A549 (cell line): ENCODE measurements at regions not wholly inside any gene's neighbourhood (a gene's known extent, or its start where the extent isn't known, plus 50 kb on each side); places are given as distances from the start of the nearest gene placed in this dataset.

Experiments
- ATAC-seq, 2 experiments: fragments of 200-7000 bp in 1 of 2; fragments of >200 bp in 1 of 2; cut with Nextera tagmentation in 1 of 2; cut with Tn5 transposase in 1 of 2; 3 replicates each; pipeline versions ENCODE4 v1.8.0 to v1.9.1; 2018 to 2020; ENCODE audit warnings: mild to moderate bottlenecking in 1 of 2, moderate library complexity in 1 of 2
- CTCF ChIA-PET: fragments of 300-600 bp; sonication (Branson Sonifier 250); formaldehyde crosslinking; extraction: SDS; loops from one replicate; lab custom pipeline; 2021; ENCODE audit warnings: antibody characterized with exemption, inconsistent platforms; lab: Yijun Ruan, JAX
- POLR2A ChIA-PET: fragments of 350-600 bp; formaldehyde crosslinking; extraction: SDS; loops from one replicate; lab custom pipeline; 2021; ENCODE audit warnings: antibody characterized with exemption, inconsistent platforms; lab: Yijun Ruan, JAX
- DNase-seq, 2 experiments: peaks; one replicate each; pipeline versions ENCODE4 v3.0.0 to v3.0.0-alpha.2; 2011 to 2016; ENCODE audit warnings: low read depth in 1 of 2, low spot score in 1 of 2
- FAIRE-seq: peaks from 2 replicates; lab custom pipeline; 2011; peaks lifted over from hg19 to GRCh38; lab: Jason Lieb, UNC
- H3K27ac ChIP-seq, 2 experiments: fragments of >200 bp; sonication (Bioruptor Twin); formaldehyde crosslinking; 3 replicates each; pipeline ENCODE4 v1.5.1; 2016 to 2017
- H3K4me1 ChIP-seq: fragments of >200 bp; sonication (Bioruptor Twin); formaldehyde crosslinking; 3 replicates; pipeline ENCODE4 v1.6.1; 2016
- H3K4me2 ChIP-seq: fragments of >200 bp; sonication (Bioruptor Twin); formaldehyde crosslinking; 3 replicates; pipeline ENCODE4 v1.6.1; 2016
- H3K4me3 ChIP-seq: fragments of >200 bp; sonication (Bioruptor Twin); formaldehyde crosslinking; 3 replicates; pipeline ENCODE4 v1.5.1; 2016
- H3K9me3 ChIP-seq: fragments of >200 bp; sonication (Bioruptor Twin); formaldehyde crosslinking; 3 replicates; pipeline ENCODE4 v1.6.1; 2016
- CBX2 ChIP-seq: fragments of 200-600 bp; sonication (generic); IDR thresholded peaks from 2 replicates; pipeline ENCODE4 v1.6.1; 2016; ENCODE audit warnings: low read depth, mild to moderate bottlenecking, borderline replicate concordance
- CBX8 ChIP-seq: fragments of 200-600 bp; sonication (generic); IDR thresholded peaks from 2 replicates; pipeline ENCODE4 v1.6.1; 2016
- CEBPB ChIP-seq, 2 experiments: fragments of >200 bp in 1 of 2; sonication (Bioruptor Twin) in 1 of 2; formaldehyde crosslinking in 1 of 2; IDR thresholded peaks; 2 replicates each; pipeline ENCODE4 v1.6.1; 2012 to 2016
- CHD4 ChIP-seq: fragments of 200-600 bp; sonication (generic); IDR thresholded peaks from 2 replicates; pipeline ENCODE4 v1.6.1; 2016; ENCODE audit warnings: antibody characterized with exemption, mild to moderate bottlenecking, borderline replicate concordance
- EHMT2 ChIP-seq: fragments of 200-600 bp; sonication (generic); IDR thresholded peaks from 2 replicates; pipeline ENCODE4 v1.6.1; 2016; ENCODE audit warnings: antibody characterized with exemption, low read depth, mild to moderate bottlenecking, moderate library complexity
- FOSB ChIP-seq: fragments of 250-450 bp; sonication (Bioruptor Pico); IDR thresholded peaks from 2 replicates; pipeline ENCODE4 v1.5.0; 2020; ENCODE audit warnings: mild to moderate bottlenecking, moderate library complexity
- FOXS1 ChIP-seq: fragments of 250-450 bp; sonication (Bioruptor Pico); IDR thresholded peaks from 2 replicates; pipeline ENCODE4 v1.5.0; 2020; ENCODE audit warnings: mild to moderate bottlenecking, moderate library complexity
- HEYL ChIP-seq: fragments of 250-450 bp; sonication (Bioruptor Pico); IDR thresholded peaks from 2 replicates; pipeline ENCODE4 v1.8.0; 2021; ENCODE audit warnings: mild to moderate bottlenecking, moderate library complexity
- HOXA7 ChIP-seq: fragments of 250-450 bp; sonication (Bioruptor Pico); IDR thresholded peaks from 2 replicates; pipeline ENCODE4 v1.5.0; 2020; ENCODE audit warnings: mild to moderate bottlenecking, moderate library complexity
- HOXB13 ChIP-seq: fragments of 250-450 bp; sonication (Bioruptor Pico); IDR thresholded peaks from 2 replicates; pipeline ENCODE4 v1.5.0; 2020; ENCODE audit warnings: low read depth, mild to moderate bottlenecking, moderate library complexity
- HOXB5 ChIP-seq: fragments of 250-450 bp; sonication (Bioruptor Pico); IDR thresholded peaks from 2 replicates; pipeline ENCODE4 v1.5.0; 2020; ENCODE audit warnings: mild to moderate bottlenecking, moderate library complexity
- JUN ChIP-seq, 2 experiments: fragments of >200 bp; sonication (Bioruptor Twin); formaldehyde crosslinking; IDR thresholded peaks; 2 replicates in 1 of 2; 3 replicates in 1 of 2; pipeline ENCODE4 v1.6.1; 2016 to 2017
- JUNB ChIP-seq: fragments of >200 bp; sonication (Bioruptor Twin); formaldehyde crosslinking; IDR thresholded peaks from 2 replicates; pipeline ENCODE4 v1.6.1; 2016
- KDM1A ChIP-seq: fragments of 200-600 bp; sonication (generic); IDR thresholded peaks from 2 replicates; pipeline ENCODE4 v1.6.1; 2016; ENCODE audit warnings: low read depth, mild to moderate bottlenecking
- KDM5A ChIP-seq: fragments of 200-600 bp; sonication (generic); IDR thresholded peaks from 2 replicates; pipeline ENCODE4 v1.6.1; 2016; ENCODE audit warnings: antibody characterized with exemption, mild to moderate bottlenecking
- MAFK ChIP-seq: fragments of 450-650 bp; IDR thresholded peaks from 2 replicates; pipeline ENCODE4 v1.6.1; 2014; ENCODE audit not compliant: partially characterized antibody
- MYC ChIP-seq: IDR thresholded peaks from 2 replicates; pipeline ENCODE4 v1.6.1; 2012; ENCODE audit warnings: mild to moderate bottlenecking, inconsistent platforms, low read length, improper control_type of control experiment, borderline replicate concordance
- PHF8 ChIP-seq: fragments of 200-600 bp; sonication (generic); IDR thresholded peaks from 2 replicates; pipeline ENCODE4 v1.6.1; 2016; ENCODE audit warnings: low read depth, mild to moderate bottlenecking, antibody characterized with exemption, moderate library complexity, borderline replicate concordance
- POLR2A ChIP-seq: IDR thresholded peaks from 2 replicates; pipeline ENCODE4 v1.6.1; 2012; ENCODE audit warnings: mild to moderate bottlenecking, low read length
- POLR2AphosphoS2 ChIP-seq: conservative IDR thresholded peaks from 2 replicates; pipeline ENCODE4 v1.6.1; 2012; ENCODE audit warnings: low read length, improper control_type of control experiment, inconsistent platforms
- RFX5 ChIP-seq: fragments of 450-650 bp; IDR thresholded peaks from 2 replicates; pipeline ENCODE4 v1.7.1; 2014; ENCODE audit warnings: antibody characterized with exemption, mild to moderate bottlenecking, moderate library complexity
- ZNF302 ChIP-seq: fragments of 250-450 bp; sonication (Bioruptor Pico); IDR thresholded peaks from 2 replicates; pipeline ENCODE4 v1.9.0; 2021; ENCODE audit warnings: inconsistent platforms, mild to moderate bottlenecking, moderate library complexity
- WGBS: methylation state at CpG from one replicate; pipeline ENCODE4 v1.1.6; 2017; ENCODE audit errors: missing lambda C conversion rate; 5-methylcytosine and 5-hydroxymethylcytosine counted together
- TF ChIP-seq, protein P1 (sequence below): fragments of >200 bp; sonication (Bioruptor Twin); formaldehyde crosslinking; IDR thresholded peaks from 3 replicates; pipeline ENCODE4 v1.6.1; 2016
- TF ChIP-seq, protein P2 (sequence below): fragments of 250-450 bp; sonication (Bioruptor Pico); IDR thresholded peaks from 2 replicates; pipeline ENCODE4 v1.5.0; 2021; ENCODE audit warnings: mild to moderate bottlenecking, moderate library complexity, borderline replicate concordance
- TF ChIP-seq, protein P3 (sequence below): IDR thresholded peaks from 2 replicates; pipeline ENCODE4 v1.6.1; 2012
- TF ChIP-seq, protein P4 (sequence below): fragments of >200 bp; sonication (Bioruptor Twin); formaldehyde crosslinking; IDR thresholded peaks from 2 replicates; pipeline ENCODE4 v1.6.1; 2016
- TF ChIP-seq, protein P5 (sequence below): fragments of 450-650 bp; IDR thresholded peaks from 2 replicates; pipeline ENCODE4 v1.6.1; 2014; ENCODE audit warnings: antibody characterized with exemption
- TF ChIP-seq, protein P6 (sequence below): fragments of 250-450 bp; sonication (Bioruptor Pico); IDR thresholded peaks from 2 replicates; pipeline ENCODE4 v1.5.0; 2020; ENCODE audit warnings: low read depth, mild to moderate bottlenecking, moderate library complexity

DNA sequence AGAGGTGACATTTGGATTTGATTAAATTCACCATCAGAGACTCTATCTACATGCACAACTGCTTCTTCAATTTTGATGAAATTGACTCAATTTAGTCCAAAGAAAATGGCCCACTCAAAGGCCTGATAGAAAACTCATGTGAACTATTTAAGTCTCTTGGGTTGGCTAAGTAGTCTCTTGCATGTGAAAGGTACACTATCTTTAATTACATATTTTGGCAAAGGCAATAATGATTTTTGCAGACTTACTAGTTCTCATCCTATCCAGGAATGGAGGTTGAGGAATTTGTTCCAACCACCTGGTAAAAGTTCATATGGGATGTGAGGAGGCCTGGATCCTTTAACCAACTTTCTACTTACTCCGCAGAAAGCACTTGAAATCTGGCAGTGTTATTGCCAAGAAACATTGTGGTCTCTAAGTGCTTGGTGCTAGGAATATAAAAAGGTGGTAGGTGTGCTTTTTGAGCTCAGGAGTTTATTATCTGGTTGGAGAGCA lies 618.6 kb upstream of the MKI67 start:
- Histone ChIP-seq H3K4me1 (no peaks in the 10 kb centered on the region), H3K4me2 (no peak overlapping the region), H3K27ac (no peak overlapping the region), H3K9me3 (no peaks in the 10 kb centered on the region), H3K4me3 (no peak overlapping the region)
- no peak for DNase-seq
- ChIA-PET POLR2A (no interaction called here), CTCF (no interaction called here)
- TF ChIP-seq HOXB13: no peak
- TF ChIP-seq, protein P1, sequence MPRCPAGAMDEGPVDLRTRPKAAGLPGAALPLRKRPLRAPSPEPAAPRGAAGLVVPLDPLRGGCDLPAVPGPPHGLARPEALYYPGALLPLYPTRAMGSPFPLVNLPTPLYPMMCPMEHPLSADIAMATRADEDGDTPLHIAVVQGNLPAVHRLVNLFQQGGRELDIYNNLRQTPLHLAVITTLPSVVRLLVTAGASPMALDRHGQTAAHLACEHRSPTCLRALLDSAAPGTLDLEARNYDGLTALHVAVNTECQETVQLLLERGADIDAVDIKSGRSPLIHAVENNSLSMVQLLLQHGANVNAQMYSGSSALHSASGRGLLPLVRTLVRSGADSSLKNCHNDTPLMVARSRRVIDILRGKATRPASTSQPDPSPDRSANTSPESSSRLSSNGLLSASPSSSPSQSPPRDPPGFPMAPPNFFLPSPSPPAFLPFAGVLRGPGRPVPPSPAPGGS: no peak
- TF ChIP-seq KDM1A: no peak
- TF ChIP-seq EHMT2: no peak
- no peak for TF ChIP-seq CBX2
- TF ChIP-seq CEBPB (IDR thresholded peaks at IDR 0.05): no peak
- TF ChIP-seq CHD4: no peak
- TF ChIP-seq JUNB: no peak
- TF ChIP-seq HOXA7 (CRISPR knock-in tag): no peak
- TF ChIP-seq, protein P2, sequence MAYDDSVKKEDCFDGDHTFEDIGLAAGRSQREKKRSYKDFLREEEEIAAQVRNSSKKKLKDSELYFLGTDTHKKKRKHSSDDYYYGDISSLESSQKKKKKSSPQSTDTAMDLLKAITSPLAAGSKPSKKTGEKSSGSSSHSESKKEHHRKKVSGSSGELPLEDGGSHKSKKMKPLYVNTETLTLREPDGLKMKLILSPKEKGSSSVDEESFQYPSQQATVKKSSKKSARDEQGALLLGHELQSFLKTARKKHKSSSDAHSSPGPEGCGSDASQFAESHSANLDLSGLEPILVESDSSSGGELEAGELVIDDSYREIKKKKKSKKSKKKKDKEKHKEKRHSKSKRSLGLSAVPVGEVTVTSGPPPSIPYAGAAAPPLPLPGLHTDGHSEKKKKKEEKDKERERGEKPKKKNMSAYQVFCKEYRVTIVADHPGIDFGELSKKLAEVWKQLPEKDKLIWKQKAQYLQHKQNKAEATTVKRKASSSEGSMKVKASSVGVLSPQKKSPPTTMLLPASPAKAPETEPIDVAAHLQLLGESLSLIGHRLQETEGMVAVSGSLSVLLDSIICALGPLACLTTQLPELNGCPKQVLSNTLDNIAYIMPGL (CRISPR knock-in tag): no peak
- TF ChIP-seq CBX8: no peak
- no peak for TF ChIP-seq MAFK
- no peak for TF ChIP-seq JUN (IDR thresholded peaks at IDR 0.05)
- TF ChIP-seq, protein P3, sequence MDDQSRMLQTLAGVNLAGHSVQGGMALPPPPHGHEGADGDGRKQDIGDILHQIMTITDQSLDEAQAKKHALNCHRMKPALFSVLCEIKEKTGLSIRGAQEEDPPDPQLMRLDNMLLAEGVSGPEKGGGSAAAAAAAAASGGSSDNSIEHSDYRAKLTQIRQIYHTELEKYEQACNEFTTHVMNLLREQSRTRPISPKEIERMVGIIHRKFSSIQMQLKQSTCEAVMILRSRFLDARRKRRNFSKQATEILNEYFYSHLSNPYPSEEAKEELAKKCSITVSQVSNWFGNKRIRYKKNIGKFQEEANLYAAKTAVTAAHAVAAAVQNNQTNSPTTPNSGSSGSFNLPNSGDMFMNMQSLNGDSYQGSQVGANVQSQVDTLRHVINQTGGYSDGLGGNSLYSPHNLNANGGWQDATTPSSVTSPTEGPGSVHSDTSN: no peak
- TF ChIP-seq PHF8: no peak
- no peak for TF ChIP-seq KDM5A
- 6% methylated on average over 1 of the region's 1 CpG for WGBS
- ATAC-seq: no peak
- no peak for FAIRE-seq

DNA sequence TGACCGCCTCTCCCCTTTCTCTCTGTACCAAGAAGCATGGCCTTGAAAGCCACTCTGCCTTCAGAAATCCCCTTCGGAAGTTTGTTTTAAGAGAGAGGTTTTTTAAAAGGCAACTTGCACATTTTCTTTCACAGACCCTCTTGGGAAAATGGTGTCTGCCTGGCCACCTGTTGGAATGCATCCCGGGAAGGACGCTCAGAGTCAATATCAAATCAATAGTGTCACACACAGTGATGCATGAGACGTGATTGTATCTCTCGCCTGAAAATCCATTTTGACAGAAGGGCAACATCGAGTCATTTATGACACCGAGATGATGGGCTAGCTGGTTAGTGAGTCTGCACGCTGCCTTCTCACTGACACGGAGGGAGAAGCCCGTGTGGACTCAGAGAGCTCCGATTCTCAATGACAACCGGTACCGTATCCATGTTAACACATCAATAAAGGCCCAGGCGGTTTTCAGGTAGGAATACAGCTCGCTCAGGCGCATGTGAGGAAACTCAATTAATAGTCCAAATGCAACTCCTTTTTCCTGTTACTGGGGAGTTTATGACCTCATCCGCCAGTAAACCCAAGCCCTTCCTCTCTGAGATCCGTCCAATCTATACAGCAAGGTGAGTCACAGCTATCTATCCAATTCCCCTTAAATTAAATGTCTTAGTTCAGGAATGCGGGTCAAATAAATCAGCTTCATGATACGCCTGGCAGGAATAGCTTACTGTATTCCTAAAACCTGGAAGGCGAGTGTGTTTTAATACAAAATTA lies 621.5 kb upstream of the MKI67 start:
- DNase-seq (no peak), FAIRE-seq (no peak), ATAC-seq (no peak)
- no peak overlapping the region for H3K4me2 ChIP-seq
- no peak overlapping the region for H3K27ac ChIP-seq
- WGBS: 23% methylated on average over 22 of the region's 22 CpGs
- ChIA-PET CTCF (no interaction called here), POLR2A (no interaction called here)
- H3K9me3 ChIP-seq: no peaks in the 10 kb centered on the region
- no peaks in the 10 kb centered on the region for H3K4me1 ChIP-seq
- H3K4me3 ChIP-seq: no peak overlapping the region
- TF ChIP-seq HOXB13 (no peak), POLR2A (no peak), KDM1A (no peak)
- TF ChIP-seq, protein P4, sequence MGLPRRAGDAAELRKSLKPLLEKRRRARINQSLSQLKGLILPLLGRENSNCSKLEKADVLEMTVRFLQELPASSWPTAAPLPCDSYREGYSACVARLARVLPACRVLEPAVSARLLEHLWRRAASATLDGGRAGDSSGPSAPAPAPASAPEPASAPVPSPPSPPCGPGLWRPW: no peak

DNA sequence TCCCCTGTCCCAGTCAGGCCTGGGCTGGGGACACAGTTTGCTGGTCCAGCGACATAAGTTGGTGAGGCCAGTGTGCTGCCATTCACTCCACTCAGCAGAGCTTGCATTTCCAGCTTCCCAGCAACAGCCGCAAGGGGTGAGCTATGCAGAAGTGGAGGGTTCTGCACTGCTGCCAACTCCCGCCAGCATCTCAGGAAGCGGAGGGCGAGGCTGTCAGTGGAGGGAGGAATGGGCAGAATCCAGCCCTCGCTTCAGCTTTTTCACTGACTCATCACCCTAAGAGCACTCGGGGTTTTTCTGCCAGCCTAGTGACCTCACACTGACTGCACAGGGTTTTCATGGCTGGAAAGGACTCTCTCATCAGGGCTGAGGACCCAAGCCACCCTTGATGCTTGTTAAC lies 625.1 kb upstream of the MKI67 start:
- ATAC-seq: peak in 1 of 2 experiments; percentile 46; a peak in 2 of 6 replicates
- WGBS: 9% methylated on average over 7 of the region's 7 CpGs
- H3K27ac ChIP-seq: no peak overlapping the region
- no peaks in the 10 kb centered on the region for H3K4me1 ChIP-seq
- DNase-seq: peak in 1 of 2 experiments; percentile 12
- H3K4me2 ChIP-seq: no peak overlapping the region
- ChIA-PET POLR2A (no interaction called here), CTCF (no interaction called here)
- FAIRE-seq: no peak
- H3K9me3 ChIP-seq: no peaks in the 10 kb centered on the region
- no peak overlapping the region for H3K4me3 ChIP-seq
- TF ChIP-seq CBX2: no peak
- no peak for TF ChIP-seq RFX5
- TF ChIP-seq POLR2AphosphoS2: no peak
- TF ChIP-seq EHMT2: no peak
- TF ChIP-seq FOXS1: no peak
- TF ChIP-seq, protein P5, sequence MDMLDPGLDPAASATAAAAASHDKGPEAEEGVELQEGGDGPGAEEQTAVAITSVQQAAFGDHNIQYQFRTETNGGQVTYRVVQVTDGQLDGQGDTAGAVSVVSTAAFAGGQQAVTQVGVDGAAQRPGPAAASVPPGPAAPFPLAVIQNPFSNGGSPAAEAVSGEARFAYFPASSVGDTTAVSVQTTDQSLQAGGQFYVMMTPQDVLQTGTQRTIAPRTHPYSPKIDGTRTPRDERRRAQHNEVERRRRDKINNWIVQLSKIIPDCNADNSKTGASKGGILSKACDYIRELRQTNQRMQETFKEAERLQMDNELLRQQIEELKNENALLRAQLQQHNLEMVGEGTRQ: no peak
- TF ChIP-seq CBX8: no peak
- no peak for TF ChIP-seq MYC
- no peak for TF ChIP-seq PHF8
- no peak for TF ChIP-seq HOXA7 (CRISPR knock-in tag)
- TF ChIP-seq HOXB5 (CRISPR knock-in tag): no peak
- TF ChIP-seq HEYL: no peak
- no peak for TF ChIP-seq FOSB (CRISPR knock-in tag)
- TF ChIP-seq, protein P6, sequence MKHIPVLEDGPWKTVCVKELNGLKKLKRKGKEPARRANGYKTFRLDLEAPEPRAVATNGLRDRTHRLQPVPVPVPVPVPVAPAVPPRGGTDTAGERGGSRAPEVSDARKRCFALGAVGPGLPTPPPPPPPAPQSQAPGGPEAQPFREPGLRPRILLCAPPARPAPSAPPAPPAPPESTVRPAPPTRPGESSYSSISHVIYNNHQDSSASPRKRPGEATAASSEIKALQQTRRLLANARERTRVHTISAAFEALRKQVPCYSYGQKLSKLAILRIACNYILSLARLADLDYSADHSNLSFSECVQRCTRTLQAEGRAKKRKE (CRISPR knock-in tag): no peak
- TF ChIP-seq ZNF302 (CRISPR knock-in tag): no peak
